ENCODE measurements at regions not wholly inside any gene's neighbourhood (a gene's known extent, or its start where the extent isn't known, plus 50 kb on each side); places are given as distances from the start of the nearest gene placed in this dataset.

- H3K79me2 ChIP-seq (ENCODE audit: control insufficient read depth, low read length), result no peaks in the 10 kb centered on the region
- no peak overlapping the region for H3K27ac ChIP-seq (ENCODE audit: low read depth, low read length)
- no peak overlapping the region for H3K4me3 ChIP-seq (ENCODE audit: low read length)
- H4K20me1 ChIP-seq (ENCODE audit: control insufficient read depth, insufficient read depth, low read depth, low read length), result no peaks in the 10 kb centered on the region
- H3K36me3 ChIP-seq (ENCODE audit: control insufficient read depth, low read length), result no peaks in the 10 kb centered on the region
- H3K9me2 ChIP-seq (replicated peaks; ENCODE audit: control insufficient read depth, low read length), result no peaks in the 10 kb centered on the region; the same call in 1 of the 2 replicates
- H3F3A ChIP-seq (ENCODE audit: control insufficient read depth, insufficient read depth), result no peaks in the 10 kb centered on the region
- no peaks in the 10 kb centered on the region for H3K9me3 ChIP-seq (ENCODE audit: control insufficient read depth, insufficient read depth, low read length)
- no peaks in the 10 kb centered on the region for H3K4me1 ChIP-seq (ENCODE audit: control insufficient read depth, low read length)
- TF ChIP-seq EZH2phosphoT487 (IDR thresholded peaks at IDR 0.05; ENCODE audit: borderline replicate concordance, low read length), result no peak
- TF ChIP-seq, protein P1, sequence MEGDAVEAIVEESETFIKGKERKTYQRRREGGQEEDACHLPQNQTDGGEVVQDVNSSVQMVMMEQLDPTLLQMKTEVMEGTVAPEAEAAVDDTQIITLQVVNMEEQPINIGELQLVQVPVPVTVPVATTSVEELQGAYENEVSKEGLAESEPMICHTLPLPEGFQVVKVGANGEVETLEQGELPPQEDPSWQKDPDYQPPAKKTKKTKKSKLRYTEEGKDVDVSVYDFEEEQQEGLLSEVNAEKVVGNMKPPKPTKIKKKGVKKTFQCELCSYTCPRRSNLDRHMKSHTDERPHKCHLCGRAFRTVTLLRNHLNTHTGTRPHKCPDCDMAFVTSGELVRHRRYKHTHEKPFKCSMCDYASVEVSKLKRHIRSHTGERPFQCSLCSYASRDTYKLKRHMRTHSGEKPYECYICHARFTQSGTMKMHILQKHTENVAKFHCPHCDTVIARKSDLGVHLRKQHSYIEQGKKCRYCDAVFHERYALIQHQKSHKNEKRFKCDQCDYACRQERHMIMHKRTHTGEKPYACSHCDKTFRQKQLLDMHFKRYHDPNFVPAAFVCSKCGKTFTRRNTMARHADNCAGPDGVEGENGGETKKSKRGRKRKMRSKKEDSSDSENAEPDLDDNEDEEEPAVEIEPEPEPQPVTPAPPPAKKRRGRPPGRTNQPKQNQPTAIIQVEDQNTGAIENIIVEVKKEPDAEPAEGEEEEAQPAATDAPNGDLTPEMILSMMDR (IDR thresholded peaks at IDR 0.05; ENCODE audit: low read depth, low read length, poor library complexity, severe bottlenecking), result no peak
- H3K4me2 ChIP-seq (ENCODE audit: low read length), result no peak overlapping the region
- no peaks in the 10 kb centered on the region for H3K27me3 ChIP-seq (ENCODE audit: control insufficient read depth, low read length)
Measured at GRCh38 chr5:13640270-13640669, 304.2 kb downstream of the DNAH5 start.

GRCh38 chr5:13632676-13633075 lies 311.8 kb downstream of the DNAH5 start:
- no peak for TF ChIP-seq EZH2phosphoT487 (IDR thresholded peaks at IDR 0.05; ENCODE audit: borderline replicate concordance, low read length)
- TF ChIP-seq, protein P1 (IDR thresholded peaks at IDR 0.05; ENCODE audit: low read depth, low read length, poor library complexity, severe bottlenecking), result no peak
- Histone ChIP-seq H3K9me2 (replicated peaks; ENCODE audit: control insufficient read depth, low read length) (no peaks in the 10 kb centered on the region), H3K27ac (ENCODE audit: low read depth, low read length) (no peak overlapping the region), H3F3A (ENCODE audit: control insufficient read depth, insufficient read depth) (no peaks in the 10 kb centered on the region), H3K36me3 (ENCODE audit: control insufficient read depth, low read length) (no peaks in the 10 kb centered on the region), H3K4me1 (ENCODE audit: control insufficient read depth, low read length) (no peaks in the 10 kb centered on the region), H3K27me3 (ENCODE audit: control insufficient read depth, low read length) (no peaks in the 10 kb centered on the region), H3K4me3 (ENCODE audit: low read length) (no peak overlapping the region), H3K4me2 (ENCODE audit: low read length) (no peak overlapping the region), H4K20me1 (ENCODE audit: control insufficient read depth, insufficient read depth, low read depth, low read length) (no peaks in the 10 kb centered on the region), H3K9me3 (ENCODE audit: control insufficient read depth, insufficient read depth, low read length) (no peaks in the 10 kb centered on the region), H3K79me2 (ENCODE audit: control insufficient read depth, low read length) (no peaks in the 10 kb centered on the region)

- no peak for TF ChIP-seq EZH2phosphoT487 (IDR thresholded peaks at IDR 0.05; ENCODE audit: borderline replicate concordance, low read length)
- TF ChIP-seq, protein P1 (IDR thresholded peaks at IDR 0.05; ENCODE audit: low read depth, low read length, poor library complexity, severe bottlenecking), result no peak
Measured at GRCh38 chr5:13629218-13629617, 315.3 kb downstream of the DNAH5 start.

More at GRCh38 chr5:13629218-13629617, 315.3 kb downstream of the DNAH5 start:
- Histone ChIP-seq H3K79me2 (ENCODE audit: control insufficient read depth, low read length) (no peaks in the 10 kb centered on the region), H3K9me2 (replicated peaks; ENCODE audit: control insufficient read depth, low read length) (no peaks in the 10 kb centered on the region), H3K27ac (ENCODE audit: low read depth, low read length) (no peak overlapping the region), H3K9me3 (ENCODE audit: control insufficient read depth, insufficient read depth, low read length) (no peaks in the 10 kb centered on the region), H3K36me3 (ENCODE audit: control insufficient read depth, low read length) (no peaks in the 10 kb centered on the region), H3K27me3 (ENCODE audit: control insufficient read depth, low read length) (no peaks in the 10 kb centered on the region), H3K4me1 (ENCODE audit: control insufficient read depth, low read length) (no peaks in the 10 kb centered on the region), H3K4me2 (ENCODE audit: low read length) (no peak overlapping the region), H3F3A (ENCODE audit: control insufficient read depth, insufficient read depth) (no peaks in the 10 kb centered on the region), H4K20me1 (ENCODE audit: control insufficient read depth, insufficient read depth, low read depth, low read length) (no peaks in the 10 kb centered on the region), H3K4me3 (ENCODE audit: low read length) (no peak overlapping the region)

Data from DOHH2 (cell line).